COLO829 (cell line): ENCODE measurements at regions not wholly inside any gene's neighbourhood (a gene's known extent, or its start where the extent isn't known, plus 50 kb on each side); places are given as distances from the start of the nearest gene placed in this dataset.

Experiments used
- DNase-seq: peaks from one replicate; pipeline ENCODE4 v3.0.0; 2012; ENCODE audit warnings: low spot score

GRCh38 chr15:93483923-93484322 lies 394.9 kb upstream of the RGMA start:
- DNase-seq = no peak

GRCh38 chr15:93482731-93483130 lies 393.7 kb upstream of the RGMA start:
- no peak for DNase-seq

GRCh38 chr15:93479715-93480114 lies 390.7 kb upstream of the RGMA start:
- no peak for DNase-seq

GRCh38 chr15:93478947-93479346 lies 389.9 kb upstream of the RGMA start:
- no peak for DNase-seq

GRCh38 chr15:93477721-93478120 lies 388.7 kb upstream of the RGMA start:
- DNase-seq = no peak

GRCh38 chr15:93477188-93477587 lies 388.2 kb upstream of the RGMA start:
- DNase-seq = no peak

- no peak for DNase-seq
These were observed 387.6 kb upstream of the RGMA start for GRCh38 chr15:93476491-93477177.

GRCh38 chr15:93474728-93475127 lies 385.7 kb upstream of the RGMA start:
- no peak for DNase-seq

GRCh38 chr15:93469994-93470393 lies 381.0 kb upstream of the RGMA start:
- DNase-seq = no peak

GRCh38 chr15:93467337-93467736 lies 378.3 kb upstream of the RGMA start:
- no peak for DNase-seq

- DNase-seq = no peak
These were observed 377.4 kb upstream of the RGMA start for GRCh38 chr15:93466380-93466779.

- no peak for DNase-seq
These were observed 373.7 kb upstream of the RGMA start for GRCh38 chr15:93462690-93463089.

- DNase-seq = no peak
These were observed 371.7 kb upstream of the RGMA start for GRCh38 chr15:93460717-93461116.

GRCh38 chr15:93459396-93459795 lies 370.4 kb upstream of the RGMA start:
- DNase-seq = no peak

- DNase-seq = no peak
These were observed 369.6 kb upstream of the RGMA start for GRCh38 chr15:93458597-93458996.

- no peak for DNase-seq
These were observed 365.8 kb upstream of the RGMA start for GRCh38 chr15:93454788-93455187.

- DNase-seq = no peak
These were observed 363.7 kb upstream of the RGMA start for GRCh38 chr15:93452537-93453211.

- DNase-seq = no peak
These were observed 362.8 kb upstream of the RGMA start for GRCh38 chr15:93451822-93452221.

- DNase-seq = no peak
These were observed 362.3 kb upstream of the RGMA start for GRCh38 chr15:93451265-93451664.

- no peak for DNase-seq
These were observed 360.8 kb upstream of the RGMA start for GRCh38 chr15:93449798-93450197.

GRCh38 chr15:93438310-93438709 lies 349.3 kb upstream of the RGMA start:
- no peak for DNase-seq

GRCh38 chr15:93432474-93432873 lies 343.5 kb upstream of the RGMA start:
- no peak for DNase-seq

GRCh38 chr15:93428807-93429351 lies 339.9 kb upstream of the RGMA start:
- DNase-seq = no peak

GRCh38 chr15:93428150-93428549 lies 339.1 kb upstream of the RGMA start:
- no peak for DNase-seq
